ENCODE measurements at regions not wholly inside any gene's neighbourhood (a gene's known extent, or its start where the extent isn't known, plus 50 kb on each side); places are given as distances from the start of the nearest gene placed in this dataset.

DNA sequence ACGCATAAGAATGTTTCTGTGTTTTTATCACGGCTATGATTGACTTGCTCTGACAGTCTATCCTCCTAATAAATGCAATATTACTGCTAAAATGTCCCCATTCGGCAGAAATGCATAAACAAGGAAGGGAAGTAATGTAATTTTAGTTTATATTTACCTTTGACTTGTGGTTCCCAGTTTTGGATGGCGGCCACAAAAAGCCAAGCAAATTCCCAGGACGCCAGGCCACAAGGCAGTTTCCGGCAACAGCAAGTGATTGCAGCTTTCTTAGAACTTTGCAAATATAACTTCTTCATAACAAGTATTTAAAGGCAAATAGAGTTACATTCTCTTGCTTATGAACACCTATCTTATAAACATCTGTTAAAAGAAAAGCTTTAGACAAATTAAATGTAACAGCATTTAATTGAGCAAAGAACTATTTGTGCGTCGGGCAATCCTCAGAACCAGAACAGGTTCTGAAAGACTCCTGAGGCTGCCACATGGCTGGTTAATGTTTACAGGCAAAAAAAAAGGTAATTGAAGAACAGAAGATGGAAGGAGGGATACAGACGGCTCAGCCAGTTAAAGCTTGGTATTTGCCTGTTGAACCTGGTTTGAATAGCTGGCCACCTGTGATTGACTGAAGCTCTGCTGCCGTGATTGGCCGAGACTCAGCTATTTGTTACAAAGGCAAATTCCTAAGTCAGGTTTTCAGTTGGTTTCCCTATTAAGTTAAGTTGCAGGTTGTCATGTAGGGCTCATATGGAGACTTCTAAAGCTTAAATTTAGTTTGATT is 80.8 kb downstream of the C21orf91 start:
- ChIA-PET CTCF (no interaction called here), POLR2A (no interaction called here)
- no peak overlapping the region for H3K4me3 ChIP-seq (ENCODE audit: low read depth, low read length)
- DNase-seq (ENCODE audit: low read depth, low spot score): no peak
- TF ChIP-seq, protein P1, sequence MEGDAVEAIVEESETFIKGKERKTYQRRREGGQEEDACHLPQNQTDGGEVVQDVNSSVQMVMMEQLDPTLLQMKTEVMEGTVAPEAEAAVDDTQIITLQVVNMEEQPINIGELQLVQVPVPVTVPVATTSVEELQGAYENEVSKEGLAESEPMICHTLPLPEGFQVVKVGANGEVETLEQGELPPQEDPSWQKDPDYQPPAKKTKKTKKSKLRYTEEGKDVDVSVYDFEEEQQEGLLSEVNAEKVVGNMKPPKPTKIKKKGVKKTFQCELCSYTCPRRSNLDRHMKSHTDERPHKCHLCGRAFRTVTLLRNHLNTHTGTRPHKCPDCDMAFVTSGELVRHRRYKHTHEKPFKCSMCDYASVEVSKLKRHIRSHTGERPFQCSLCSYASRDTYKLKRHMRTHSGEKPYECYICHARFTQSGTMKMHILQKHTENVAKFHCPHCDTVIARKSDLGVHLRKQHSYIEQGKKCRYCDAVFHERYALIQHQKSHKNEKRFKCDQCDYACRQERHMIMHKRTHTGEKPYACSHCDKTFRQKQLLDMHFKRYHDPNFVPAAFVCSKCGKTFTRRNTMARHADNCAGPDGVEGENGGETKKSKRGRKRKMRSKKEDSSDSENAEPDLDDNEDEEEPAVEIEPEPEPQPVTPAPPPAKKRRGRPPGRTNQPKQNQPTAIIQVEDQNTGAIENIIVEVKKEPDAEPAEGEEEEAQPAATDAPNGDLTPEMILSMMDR (IDR thresholded peaks at IDR 0.05; ENCODE audit: insufficient read depth, low read length, missing control alignments): no peak

DNA sequence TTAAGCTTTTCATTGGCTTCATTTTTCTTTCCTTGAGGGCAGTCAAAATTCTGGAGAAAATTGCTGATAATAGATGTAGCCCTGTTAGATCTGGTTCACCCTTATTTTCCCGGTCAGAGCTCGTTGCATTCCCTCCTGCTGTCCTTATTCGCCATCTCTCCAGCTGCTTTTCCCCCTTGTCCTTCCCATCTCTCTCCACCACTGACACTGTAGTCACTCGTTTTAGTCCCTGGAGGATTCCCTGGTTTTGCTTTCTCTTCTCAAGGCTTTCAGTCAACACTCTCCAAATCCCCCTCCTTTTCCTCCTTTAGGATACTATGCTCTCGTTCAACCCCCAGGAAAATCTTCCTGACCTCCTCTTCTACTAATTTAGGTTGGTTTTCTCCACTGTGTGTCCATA is 83.1 kb downstream of the C21orf91 start:
- TF ChIP-seq, protein P1 (IDR thresholded peaks at IDR 0.05; ENCODE audit: insufficient read depth, low read length, missing control alignments): no peak
- CTCF ChIA-PET: no interaction called here
- H3K4me3 ChIP-seq (ENCODE audit: low read depth, low read length): no peak overlapping the region
- no peak for DNase-seq (ENCODE audit: low read depth, low spot score)
- POLR2A ChIA-PET: no interaction called here

DNA sequence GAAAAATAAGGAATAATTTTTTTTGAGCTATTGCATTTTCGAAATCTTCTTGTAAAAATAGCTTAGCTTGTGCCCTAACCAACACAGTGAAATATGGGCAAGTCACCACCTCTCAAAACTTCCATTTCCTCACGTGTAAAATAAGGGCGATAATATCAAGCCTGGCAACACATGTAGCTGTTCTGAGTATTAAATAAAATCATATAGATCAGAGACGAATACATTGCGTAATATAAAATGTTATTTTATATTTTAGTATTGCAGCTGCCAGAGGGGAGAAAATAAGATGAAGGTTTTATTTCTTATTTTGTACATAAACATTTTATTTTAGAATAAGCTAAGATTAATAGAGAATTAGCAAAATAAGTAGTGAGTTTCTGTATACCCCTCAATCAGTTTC is 85.9 kb downstream of the C21orf91 start:
- DNase-seq (ENCODE audit: low read depth, low spot score): no peak
- TF ChIP-seq, protein P1 (IDR thresholded peaks at IDR 0.05; ENCODE audit: insufficient read depth, low read length, missing control alignments): no peak
- ChIA-PET POLR2A (no interaction called here), CTCF (no interaction called here)
- no peak overlapping the region for H3K4me3 ChIP-seq (ENCODE audit: low read depth, low read length)

DNA sequence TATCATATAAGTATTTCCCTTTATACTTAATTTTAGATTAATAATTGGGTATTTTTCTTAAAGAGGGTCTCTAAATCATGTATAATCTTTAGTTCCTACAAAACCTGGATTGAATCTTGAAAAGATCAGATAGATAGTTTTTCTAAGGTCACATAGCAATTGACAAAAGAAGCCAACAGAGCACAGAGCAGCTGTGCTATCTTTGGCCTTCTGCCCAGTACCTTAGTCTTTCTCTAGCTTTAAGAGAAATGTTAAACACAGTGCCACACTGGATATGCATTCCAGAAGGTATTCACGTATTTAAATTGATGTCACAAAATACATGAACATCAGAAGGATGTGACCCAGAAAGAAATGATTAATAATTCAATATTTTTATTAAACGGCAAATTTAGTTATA is 86.8 kb downstream of the C21orf91 start:
- H3K4me3 ChIP-seq (ENCODE audit: low read depth, low read length): no peak overlapping the region
- TF ChIP-seq, protein P1 (IDR thresholded peaks at IDR 0.05; ENCODE audit: insufficient read depth, low read length, missing control alignments): no peak
- ChIA-PET CTCF (no interaction called here), POLR2A (no interaction called here)
- DNase-seq (ENCODE audit: low read depth, low spot score): no peak

DNA sequence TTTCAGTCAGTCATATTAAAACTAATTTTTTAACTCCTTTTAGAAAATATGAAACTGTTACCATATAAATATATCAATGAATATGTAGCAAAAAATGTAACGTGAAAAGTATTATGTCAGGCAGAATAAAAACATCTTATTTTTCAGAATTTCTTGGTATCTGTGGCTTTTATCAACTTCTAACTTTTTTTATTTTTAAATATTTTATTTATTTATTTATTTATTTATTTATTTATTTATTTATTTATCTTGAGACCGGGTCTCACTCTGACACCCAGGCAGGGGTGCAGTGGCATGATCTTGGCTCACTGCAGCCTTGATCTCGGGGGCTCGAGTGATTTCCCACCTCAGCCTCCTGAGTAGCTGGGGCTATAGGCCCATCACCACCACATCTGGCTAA is 87.6 kb downstream of the C21orf91 start:
- ChIA-PET POLR2A (no interaction called here), CTCF (no interaction called here)
- no peak overlapping the region for H3K4me3 ChIP-seq (ENCODE audit: low read depth, low read length)
- TF ChIP-seq, protein P1 (IDR thresholded peaks at IDR 0.05; ENCODE audit: insufficient read depth, low read length, missing control alignments): no peak
- no peak for DNase-seq (ENCODE audit: low read depth, low spot score)

DNA sequence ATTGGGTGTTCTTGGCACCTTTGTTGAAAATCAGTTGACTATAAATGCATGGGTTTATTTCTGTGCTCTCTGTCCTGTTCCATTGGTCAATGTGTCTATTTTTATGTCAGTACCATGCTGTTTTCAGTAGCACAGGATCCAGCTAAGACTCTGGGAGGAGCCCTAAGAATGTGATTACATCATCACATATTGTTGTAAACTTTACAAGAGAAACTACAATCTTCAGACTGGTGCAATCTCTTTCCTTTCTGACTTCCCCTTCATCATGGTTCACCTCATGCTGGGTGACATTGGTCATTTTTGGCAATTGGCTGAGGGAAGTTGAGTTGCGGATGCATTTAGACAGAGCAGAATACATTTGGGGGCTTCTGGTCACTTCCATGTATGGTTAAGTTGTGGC is 88.4 kb downstream of the C21orf91 start:
- ChIA-PET CTCF (no interaction called here), POLR2A (interaction anchor here (0.6 kb wide), 1 partner anchor 51 kb away, joined by 3 read pairs; no protein-coding TSS in a partner anchor)
- DNase-seq (ENCODE audit: low read depth, low spot score): no peak
- TF ChIP-seq, protein P1 (IDR thresholded peaks at IDR 0.05; ENCODE audit: insufficient read depth, low read length, missing control alignments): no peak
- no peak overlapping the region for H3K4me3 ChIP-seq (ENCODE audit: low read depth, low read length)

All from AG04449 (cell line).